K562 (cell line): ENCODE measurements at regions not wholly inside any gene's neighbourhood (a gene's known extent, or its start where the extent isn't known, plus 50 kb on each side); places are given as distances from the start of the nearest gene placed in this dataset.

ENCODE experiments used
- ATAC-seq: fragments of 200-7000 bp; cut with Tn5 transposase; 3 replicates; pipeline ENCODE4 v1.9.1; 2020; ENCODE audit warnings: moderate library complexity
- BruUV-seq: library from RNA; stranded (reverse); fragments of 400-500 nt; replicated peaks from 2 replicates; lab custom pipeline; 2021; lab: Mats Ljungman, UMichigan
- CTCF ChIA-PET: fragments of 300-600 bp; formaldehyde crosslinking; extraction: SDS; loops from one replicate; lab custom pipeline; 2021; ENCODE audit warnings: low intra/inter-chr PET ratio; lab: Yijun Ruan, JAX
- POLR2A ChIA-PET: fragments of 300-600, 350-650 bp; sonication (Branson Sonifier 250); formaldehyde crosslinking; extraction: SDS; loops from one replicate; lab custom pipeline; 2021; ENCODE audit warnings: antibody characterized with exemption, inconsistent platforms; lab: Yijun Ruan, JAX
- DNase-seq, 4 experiments: peaks; one replicate each; pipeline versions ENCODE4 v3.0.0 to v3.0.0-alpha.2; 2011 to 2018; ENCODE audit warnings: low spot score in 3 of 4, mixed read lengths in 3 of 4; ENCODE audit errors: extremely low read depth in 1 of 4
- FAIRE-seq: peaks from 2 replicates; lab custom pipeline; 2011; peaks lifted over from hg19 to GRCh38; lab: Jason Lieb, UNC
- H2AFZ ChIP-seq: 2 replicates; pipeline ENCODE4 v1.6.0; 2011; ENCODE audit warnings: low read depth, low read length, control low read depth, inconsistent platforms
- H3K27ac ChIP-seq: fragments of 200-600 bp; 3 replicates; pipeline ENCODE4 v1.8.0; 2011; ENCODE audit warnings: low read depth, mild to moderate bottlenecking, control low read depth, inconsistent platforms, low read length, moderate library complexity, mixed read lengths; ENCODE audit errors: extremely low read depth
- H3K27me3 ChIP-seq, 2 experiments: fragments of 300-600 bp in 1 of 2; 2 replicates in 1 of 2; 3 replicates in 1 of 2; pipeline versions ENCODE4 v1.6.0 to v1.8.0; 2011; ENCODE audit warnings: inconsistent platforms in 2 of 2, low read length in 2 of 2, mild to moderate bottlenecking in 1 of 2, mixed read lengths in 1 of 2, moderate library complexity in 1 of 2; ENCODE audit not compliant: control insufficient read depth in 2 of 2, insufficient read depth in 2 of 2
- H3K36me3 ChIP-seq: fragments of 300-600 bp; 3 replicates; pipeline ENCODE4 v1.8.0; 2011; ENCODE audit warnings: mild to moderate bottlenecking, low read length, inconsistent platforms; ENCODE audit not compliant: control insufficient read depth, insufficient read depth
- H3K4me1 ChIP-seq, 2 experiments: fragments of 200-600 bp in 1 of 2; replicated peaks in 1 of 2; 2 replicates in 1 of 2; 3 replicates in 1 of 2; pipeline versions ENCODE4 v1.5.1 to v1.8.0; 2011; ENCODE audit warnings: inconsistent platforms in 2 of 2, low read length in 2 of 2, mild to moderate bottlenecking in 1 of 2, mixed read lengths in 1 of 2, moderate library complexity in 1 of 2; ENCODE audit not compliant: control insufficient read depth in 2 of 2, insufficient read depth in 2 of 2
- H3K4me2 ChIP-seq: 2 replicates; pipeline ENCODE4 v1.6.1; 2011; ENCODE audit warnings: low read length, control low read depth, inconsistent platforms, mixed read lengths; ENCODE audit not compliant: insufficient read depth
- H3K4me3 ChIP-seq: fragments of 200-600 bp; sonication (generic), shearing (Covaris generic); 2 replicates; pipeline ENCODE4 v1.5.1; 2016; ENCODE audit warnings: control low read depth, inconsistent platforms
- H3K79me2 ChIP-seq: fragments of 200-600 bp; 3 replicates; pipeline ENCODE4 v1.8.0; 2011; ENCODE audit warnings: low read length, inconsistent platforms; ENCODE audit not compliant: control insufficient read depth, insufficient read depth
- H3K9ac ChIP-seq, 2 experiments: 2 replicates each; pipeline versions ENCODE4 v1.6.0 to v1.6.1; 2011; ENCODE audit warnings: low read depth in 2 of 2, low read length in 2 of 2, control low read depth in 1 of 2, inconsistent platforms in 1 of 2, mild to moderate bottlenecking in 1 of 2, mixed read lengths in 1 of 2; ENCODE audit not compliant: insufficient read depth in 1 of 2
- H3K9me1 ChIP-seq: one replicate; pipeline ENCODE4 v1.6.0; 2011; ENCODE audit warnings: inconsistent platforms, mild to moderate bottlenecking, low read length, moderate library complexity; ENCODE audit not compliant: control insufficient read depth, insufficient read depth
- H3K9me3 ChIP-seq: replicated peaks from 2 replicates; pipeline ENCODE4 v1.5.1; 2011; ENCODE audit warnings: low read depth, low read length, inconsistent platforms; ENCODE audit not compliant: control insufficient read depth, insufficient read depth
- H4K20me1 ChIP-seq: replicated peaks from 2 replicates; pipeline ENCODE4 v1.6.1; 2011; ENCODE audit warnings: low read length, inconsistent platforms, mixed read lengths; ENCODE audit not compliant: control insufficient read depth, insufficient read depth
- CSDE1 ChIP-seq, 2 experiments: fragments of 450-650 bp; IDR thresholded peaks; 2 replicates each; pipeline ENCODE4 v1.6.1; 2016; ENCODE audit warnings: mild to moderate bottlenecking in 1 of 2
- GABPB1 ChIP-seq: sonication (generic); formaldehyde crosslinking; IDR thresholded peaks from 2 replicates; pipeline ENCODE4 v1.8.0; 2022; ENCODE audit warnings: mild to moderate bottlenecking, missing genetic modification reagents
- NKRF ChIP-seq: fragments of 450-650 bp; IDR thresholded peaks from 2 replicates; pipeline ENCODE4 v1.6.1; 2016; ENCODE audit warnings: borderline replicate concordance
- SFPQ ChIP-seq: fragments of 200-400 bp; formaldehyde crosslinking; IDR thresholded peaks from 2 replicates; pipeline ENCODE4 v1.6.1; 2017; ENCODE audit warnings: mild to moderate bottlenecking, low read depth, low read length, moderate library complexity
- SMARCA4 ChIP-seq: fragments of 450-650 bp; IDR thresholded peaks from 2 replicates; pipeline ENCODE4 v1.6.1; 2016
- ZBTB17 ChIP-seq: fragments of 450-650 bp; formaldehyde crosslinking; IDR thresholded peaks from 2 replicates; pipeline ENCODE4 v1.4.0; 2020; ENCODE audit warnings: mild to moderate bottlenecking
- ZNF444 ChIP-seq: fragments of 250-450 bp; sonication (Bioruptor Pico); IDR thresholded peaks from 2 replicates; pipeline ENCODE4 v1.4.0; 2020; ENCODE audit warnings: mild to moderate bottlenecking, moderate library complexity
- ZNF75A ChIP-seq: fragments of 450-650 bp; formaldehyde crosslinking; IDR thresholded peaks from 2 replicates; pipeline ENCODE4 v1.4.0; 2020; ENCODE audit warnings: mild to moderate bottlenecking
- ZNF764 ChIP-seq: fragments of 250-450 bp; sonication (Bioruptor Pico); IDR thresholded peaks from 2 replicates; pipeline ENCODE4 v1.4.0; 2020; ENCODE audit warnings: low read depth, mild to moderate bottlenecking, moderate library complexity
- ZNF77 ChIP-seq: fragments of 250-450 bp; sonication (Bioruptor Pico); IDR thresholded peaks from 2 replicates; pipeline ENCODE4 v1.5.0; 2020
- WGBS: fragments of 100-300 bp; shearing (Covaris generic); methylation state at CpG from one replicate; pipeline ENCODE4 v1.1.6; 2016; ENCODE audit warnings: low coverage, mixed read lengths; ENCODE audit not compliant: insufficient coverage; ENCODE audit errors: missing lambda C conversion rate; 5-methylcytosine and 5-hydroxymethylcytosine counted together
- in situ Hi-C: fragments of 300-500 bp; cut with MboI; formaldehyde crosslinking; loops from 4 replicates; pipeline ENCODE4 v1.15.0; 2018; ENCODE audit warnings: inconsistent platforms, mixed read lengths
- intact Hi-C: fragments of 100-400 bp; cut with micrococcal nuclease; formaldehyde crosslinking; loops from 2 replicates; pipeline ENCODE4 v1.14.2; 2022

- TF ChIP-seq ZNF764 (CRISPR knock-in tag) (no peak), NKRF (no peak), SFPQ (no peak)
Measured at GRCh38 chr5:74094782-74095108, 468.7 kb downstream of the ARHGEF28 start (continued).

GRCh38 chr5:74094096-74094781, 468.2 kb downstream of the ARHGEF28 start:
- H3K4me3 ChIP-seq, result no peak overlapping the region
- H3K36me3 ChIP-seq, result no peaks in the 10 kb centered on the region
- POLR2A ChIA-PET, result no interaction called here
- H3K9me1 ChIP-seq, result no peaks in the 10 kb centered on the region
- TF ChIP-seq ZNF75A, result no peak
- no peak for TF ChIP-seq GABPB1 (CRISPR knock-in tag)
- TF ChIP-seq SMARCA4, result no peak
- TF ChIP-seq ZNF77 (CRISPR knock-in tag), result no peak
- no peak for TF ChIP-seq ZNF444 (CRISPR knock-in tag)
- no peak for TF ChIP-seq ZBTB17 (CRISPR knock-in tag)
- TF ChIP-seq CSDE1 (IDR thresholded peaks at IDR 0.05), result no peak
- no peaks in the 10 kb centered on the region for H4K20me1 ChIP-seq
- no peak overlapping the region for H3K27ac ChIP-seq
- CTCF ChIA-PET, result no interaction called here
- BruUV-seq, result no TSS peak
- H2AFZ ChIP-seq, result no peak overlapping the region
- FAIRE-seq (no peak), ATAC-seq (no peak), DNase-seq (no peak)
- H3K79me2 ChIP-seq, result no peaks in the 10 kb centered on the region
- H3K4me1 ChIP-seq, result no peaks in the 10 kb centered on the region
- H3K9me3 ChIP-seq, result no peaks in the 10 kb centered on the region
- no peak overlapping the region for H3K9ac ChIP-seq
- intact Hi-C loops, result no loop called here
- H3K27me3 ChIP-seq, result no peaks in the 10 kb centered on the region
- no peak overlapping the region for H3K4me2 ChIP-seq
- in situ Hi-C loops, result no loop called here
- WGBS, result 2% methylated on average over 5 of the region's 5 CpGs
